ENCODE measurements at regions not wholly inside any gene's neighbourhood (a gene's known extent, or its start where the extent isn't known, plus 50 kb on each side); places are given as distances from the start of the nearest gene placed in this dataset.
"Not testable (repeated sequence)": the region's sequence is repeated elsewhere in the genome, so short reads cannot be mapped to it uniquely, and the experiment has no call there.

DNA sequence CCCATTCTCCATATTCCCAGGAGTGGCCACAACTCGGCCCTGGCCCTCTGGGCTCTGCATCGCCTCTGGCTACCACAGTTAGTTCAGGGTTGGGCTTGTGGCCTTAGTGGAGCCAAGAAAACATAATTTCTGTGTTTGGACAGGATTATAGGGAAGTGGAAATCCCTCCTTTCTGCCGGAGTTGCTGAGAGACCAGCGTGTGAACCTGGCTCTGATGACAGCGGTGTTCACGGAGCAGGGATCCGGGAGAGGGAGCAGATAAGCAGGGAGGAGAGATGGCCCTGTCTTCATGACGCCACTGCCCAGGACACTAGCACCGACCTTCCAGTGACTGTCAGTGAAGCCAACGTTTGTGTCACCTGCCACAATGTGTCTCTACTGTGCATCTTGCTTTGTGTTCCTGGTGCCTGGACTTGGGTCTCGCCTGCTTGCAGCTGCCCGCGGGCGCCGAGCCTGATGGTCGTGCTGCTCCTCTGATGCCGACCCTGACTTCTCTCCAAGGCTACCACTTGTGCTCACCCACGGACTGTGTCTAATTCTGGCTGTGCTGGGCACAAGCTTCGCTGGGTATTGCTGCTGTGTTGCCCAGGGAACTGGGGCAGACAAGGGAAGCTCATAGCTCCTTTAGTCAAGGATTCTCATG lies 67.0 kb upstream of the VIPR2 start:
- no peaks in the 10 kb centered on the region for H3K9me3 ChIP-seq
- no peaks in the 10 kb centered on the region for H4K20me1 ChIP-seq
- no peaks in the 10 kb centered on the region for H3K36me3 ChIP-seq
- peaks cover 8% of the 10 kb centered on the region for H3K4me1 ChIP-seq
- no peak for TF ChIP-seq Cebpa-rat (IDR thresholded peaks at IDR 0.05)
- no peaks in the 10 kb centered on the region for H3K27me3 ChIP-seq
- no peak overlapping the region for H3K9ac ChIP-seq
- H3K4me2 ChIP-seq, result no peak overlapping the region
- H3K27ac ChIP-seq, result no peak overlapping the region
- H3K4me3 ChIP-seq, result no peak overlapping the region

DNA sequence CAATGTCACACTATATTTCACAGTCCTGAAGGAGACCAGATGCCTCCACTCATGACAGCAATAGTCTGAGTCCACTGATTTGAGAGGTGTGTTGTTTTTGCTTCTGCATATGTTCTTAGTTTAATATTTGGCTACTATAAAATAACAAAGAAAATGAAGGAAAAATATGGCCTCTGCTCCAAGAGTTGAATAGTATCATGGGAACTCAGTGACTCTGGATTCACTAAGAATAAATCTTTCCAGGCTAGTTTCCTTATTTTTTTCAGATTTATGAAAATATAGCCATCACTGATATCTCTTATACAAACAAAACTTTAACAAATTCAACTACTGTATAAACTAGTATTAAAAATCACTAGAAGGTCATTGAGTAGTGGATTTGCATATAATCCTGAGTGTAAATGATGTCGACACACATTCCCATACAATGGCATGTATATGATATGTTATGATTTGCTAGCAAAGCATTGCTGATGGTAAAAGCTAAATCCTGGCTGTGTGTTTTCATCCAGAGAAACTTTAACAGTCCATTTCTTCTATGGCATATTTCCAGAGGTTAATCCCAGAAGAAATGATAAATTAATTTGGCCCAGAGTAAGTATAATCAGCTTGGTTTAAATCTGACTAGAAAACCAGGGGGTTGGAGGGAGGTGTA lies 66.0 kb upstream of the VIPR2 start:
- H4K20me1 ChIP-seq, result no peaks in the 10 kb centered on the region
- H3K9ac ChIP-seq, result no peak overlapping the region
- H3K27ac ChIP-seq, result no peak overlapping the region
- no peak for TF ChIP-seq Cebpa-rat (IDR thresholded peaks at IDR 0.05)
- no peaks in the 10 kb centered on the region for H3K27me3 ChIP-seq
- H3K4me3 ChIP-seq, result no peak overlapping the region
- no peaks in the 10 kb centered on the region for H3K36me3 ChIP-seq
- H3K9me3 ChIP-seq, result no peaks in the 10 kb centered on the region
- no peak overlapping the region for H3K4me2 ChIP-seq
- peaks cover 8% of the 10 kb centered on the region for H3K4me1 ChIP-seq

- Histone ChIP-seq H4K20me1 (no peaks in the 10 kb centered on the region), H3K36me3 (no peaks in the 10 kb centered on the region), H3K27ac (no peak overlapping the region), H3K4me3 (no peak overlapping the region), H3K27me3 (no peaks in the 10 kb centered on the region), H3K9me3 (no peaks in the 10 kb centered on the region), H3K4me2 (peak overlapping the region; percentile 40), H3K9ac (no peak overlapping the region), H3K4me1 (peaks cover 8% of the 10 kb centered on the region)
- no peak for TF ChIP-seq Cebpa-rat (IDR thresholded peaks at IDR 0.05)
These were observed 64.8 kb upstream of the VIPR2 start for GRCh38 chr7:159209429-159209828.

GRCh38 chr7:159207951-159208350 lies 63.3 kb upstream of the VIPR2 start:
- no peak for TF ChIP-seq Cebpa-rat (IDR thresholded peaks at IDR 0.05)
- H3K27me3 ChIP-seq, result no peaks in the 10 kb centered on the region
- H3K36me3 ChIP-seq, result no peaks in the 10 kb centered on the region

DNA sequence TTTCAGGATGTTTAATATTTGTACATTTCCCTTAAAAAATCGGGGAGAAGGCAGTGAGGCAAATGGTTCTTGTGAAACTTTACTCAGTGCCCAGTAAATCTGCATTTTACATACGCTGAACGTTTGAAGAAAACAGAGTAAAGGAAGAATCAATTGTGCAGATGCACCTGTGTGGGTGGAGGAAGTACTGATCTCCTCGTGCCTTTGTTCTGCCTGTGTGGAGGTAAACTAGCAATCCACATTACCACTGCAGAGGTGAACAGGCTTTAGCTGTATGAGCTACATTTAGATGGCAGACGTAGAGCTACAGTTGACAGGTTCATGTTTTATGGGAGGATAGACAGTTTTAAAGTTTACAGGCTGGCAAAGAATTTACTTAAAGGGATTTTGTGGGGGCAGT lies 62.7 kb upstream of the VIPR2 start:
- Histone ChIP-seq H3K4me1 (peaks cover 8% of the 10 kb centered on the region), H3K4me2 (no peak overlapping the region), H3K36me3 (no peaks in the 10 kb centered on the region), H3K27ac (no peak overlapping the region), H3K9me3 (peaks cover 6% of the 10 kb centered on the region), H3K9ac (no peak overlapping the region), H3K27me3 (no peaks in the 10 kb centered on the region), H3K4me3 (no peak overlapping the region), H4K20me1 (no peaks in the 10 kb centered on the region)
- no peak for TF ChIP-seq Cebpa-rat (IDR thresholded peaks at IDR 0.05)

More at GRCh38 chr7:159207951-159208350, 63.3 kb upstream of the VIPR2 start:
- H3K4me3 ChIP-seq, result no peak overlapping the region
- no peak overlapping the region for H3K4me2 ChIP-seq
- no peak overlapping the region for H3K9ac ChIP-seq
- peaks cover 8% of the 10 kb centered on the region for H3K4me1 ChIP-seq
- no peak overlapping the region for H3K27ac ChIP-seq
- no peaks in the 10 kb centered on the region for H4K20me1 ChIP-seq
- H3K9me3 ChIP-seq, result peaks cover 6% of the 10 kb centered on the region

GRCh38 chr7:159205833-159206232 lies 61.2 kb upstream of the VIPR2 start:
- Histone ChIP-seq H3K36me3 (no peaks in the 10 kb centered on the region), H3K27ac (no peak overlapping the region), H3K4me1 (peaks cover 8% of the 10 kb centered on the region), H3K27me3 (no peaks in the 10 kb centered on the region), H3K4me3 (no peak overlapping the region), H3K9ac (no peak overlapping the region), H3K4me2 (no peak overlapping the region), H4K20me1 (no peaks in the 10 kb centered on the region), H3K9me3 (peaks cover 6% of the 10 kb centered on the region)
- no peak for TF ChIP-seq Cebpa-rat (IDR thresholded peaks at IDR 0.05)

DNA sequence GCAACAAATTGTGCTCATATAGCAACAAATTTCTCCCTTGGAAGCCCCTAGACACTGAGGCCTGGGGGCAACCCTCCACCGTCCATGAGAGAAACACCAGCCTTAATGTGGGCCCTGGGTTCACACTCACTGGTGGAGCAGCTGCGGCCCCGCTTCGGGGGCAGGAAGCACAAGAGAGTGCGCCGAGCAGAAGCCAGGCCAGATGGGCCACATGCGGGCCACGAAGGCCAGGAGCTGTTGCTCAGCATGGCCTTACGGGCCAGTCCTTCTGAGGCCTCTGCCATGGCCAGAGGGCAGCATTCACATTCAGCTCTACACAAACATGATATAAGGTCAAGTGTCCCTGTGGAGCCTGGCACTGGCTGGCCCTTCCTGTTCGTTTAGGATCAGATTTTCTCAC lies 60.0 kb upstream of the VIPR2 start:
- no peaks in the 10 kb centered on the region for H4K20me1 ChIP-seq
- TF ChIP-seq Cebpa-rat (IDR thresholded peaks at IDR 0.05), result no peak
- peaks cover 13% of the 10 kb centered on the region for H3K4me1 ChIP-seq
- H3K4me2 ChIP-seq, result no peak overlapping the region
- no peaks in the 10 kb centered on the region for H3K36me3 ChIP-seq
- no peak overlapping the region for H3K27ac ChIP-seq
- H3K9ac ChIP-seq, result no peak overlapping the region
- no peak overlapping the region for H3K4me3 ChIP-seq
- H3K9me3 ChIP-seq, result peaks cover 6% of the 10 kb centered on the region
- no peaks in the 10 kb centered on the region for H3K27me3 ChIP-seq

- H3K4me2 ChIP-seq, H4K20me1 ChIP-seq, H3K36me3 ChIP-seq, H3K9me3 ChIP-seq, H3K27ac ChIP-seq, H3K4me3 ChIP-seq, H3K9ac ChIP-seq, H3K27me3 ChIP-seq: not testable (repeated sequence)
- peaks cover 22% of the 10 kb centered on the region for H3K4me1 ChIP-seq
These were observed 58.6 kb upstream of the VIPR2 start for GRCh38 chr7:159203253-159203652.

- peaks cover 36% of the 10 kb centered on the region for H3K4me1 ChIP-seq
- no peaks in the 10 kb centered on the region for H4K20me1 ChIP-seq
- H3K9ac ChIP-seq, result no peak overlapping the region
- H3K9me3 ChIP-seq, result peaks cover 6% of the 10 kb centered on the region
- H3K36me3 ChIP-seq, result no peaks in the 10 kb centered on the region
- no peak for TF ChIP-seq Cebpa-rat (IDR thresholded peaks at IDR 0.05)
- no peak overlapping the region for H3K4me3 ChIP-seq
- H3K27me3 ChIP-seq, result no peaks in the 10 kb centered on the region
- no peak overlapping the region for H3K27ac ChIP-seq
- H3K4me2 ChIP-seq, result no peak overlapping the region
These were observed 57.2 kb upstream of the VIPR2 start for GRCh38 chr7:159201722-159202330.

GRCh38 chr7:159200421-159200820 lies 55.8 kb upstream of the VIPR2 start:
- Histone ChIP-seq H3K4me3 (no peak overlapping the region), H3K27me3 (no peaks in the 10 kb centered on the region), H3K9me3 (peaks cover 6% of the 10 kb centered on the region), H3K36me3 (no peaks in the 10 kb centered on the region), H3K4me1 (peaks cover 50% of the 10 kb centered on the region), H4K20me1 (no peaks in the 10 kb centered on the region), H3K9ac (no peak overlapping the region), H3K27ac (no peak overlapping the region), H3K4me2 (peak overlapping the region; percentile 25; the same call in 1 of the 2 replicates)
- TF ChIP-seq Cebpa-rat (IDR thresholded peaks at IDR 0.05), result no peak
